ENCODE measurements at regions not wholly inside any gene's neighbourhood (a gene's known extent, or its start where the extent isn't known, plus 50 kb on each side); places are given as distances from the start of the nearest gene placed in this dataset.

- TF ChIP-seq FOXA1 (IDR thresholded peaks at IDR 0.05) = no peak
- TF ChIP-seq PKNOX1 (IDR thresholded peaks at IDR 0.05) = no peak
- no peak for TF ChIP-seq HDGF (IDR thresholded peaks at IDR 0.05; ENCODE audit: borderline replicate concordance)
- no peak for TF ChIP-seq FOXM1 (IDR thresholded peaks at IDR 0.05; ENCODE audit: borderline replicate concordance)
- TF ChIP-seq SUZ12 (IDR thresholded peaks at IDR 0.05) = no peak
- TF ChIP-seq LEF1 (IDR thresholded peaks at IDR 0.05; ENCODE audit: borderline replicate concordance) = no peak
- TF ChIP-seq SP1 (IDR thresholded peaks at IDR 0.05) = no peak
- no peak for TF ChIP-seq ZNF384 (IDR thresholded peaks at IDR 0.05)
- no peak for TF ChIP-seq TARDBP (IDR thresholded peaks at IDR 0.05)
- no peak for TF ChIP-seq ARNT (IDR thresholded peaks at IDR 0.05)
- no peak for TF ChIP-seq ELF4 (IDR thresholded peaks at IDR 0.05)
These were observed 70.1 kb upstream of the RAB18 start for GRCh38 chr10:27433976-27434375.

Measured in HEK293T (cell line).